H9 (cell line): ENCODE measurements at regions not wholly inside any gene's neighbourhood (a gene's known extent, or its start where the extent isn't known, plus 50 kb on each side); places are given as distances from the start of the nearest gene placed in this dataset.

Experiments
- DNase-seq: peaks from one replicate; pipeline ENCODE4 v3.0.0-alpha.2; 2017
- H2AFZ ChIP-seq: one replicate; pipeline ENCODE4 v1.6.1; 2013; ENCODE audit warnings: mild to moderate bottlenecking, low read length, control low read depth, moderate library complexity
- H2AK5ac ChIP-seq: 2 replicates; pipeline ENCODE4 v1.6.1; 2013; ENCODE audit warnings: low read length, control low read depth, mixed read lengths; ENCODE audit not compliant: insufficient read length
- H2BK120ac ChIP-seq: one replicate; pipeline ENCODE4 v1.6.1; 2013; ENCODE audit warnings: low read depth, mild to moderate bottlenecking, low read length, control low read depth, inconsistent platforms; ENCODE audit not compliant: poor library complexity, severe bottlenecking
- H2BK12ac ChIP-seq: 2 replicates; pipeline ENCODE4 v1.6.1; 2013; ENCODE audit warnings: low read length, control low read depth, mixed read lengths, low read depth; ENCODE audit not compliant: insufficient read length
- H2BK15ac ChIP-seq: 2 replicates; pipeline ENCODE4 v1.6.1; 2013; ENCODE audit warnings: low read depth, low read length, control low read depth
- H2BK20ac ChIP-seq: one replicate; pipeline ENCODE4 v1.6.1; 2013; ENCODE audit warnings: low read depth, mild to moderate bottlenecking, low read length, control low read depth, inconsistent platforms; ENCODE audit not compliant: poor library complexity, severe bottlenecking
- H2BK5ac ChIP-seq: 2 replicates; pipeline ENCODE4 v1.6.1; 2013; ENCODE audit warnings: low read length, control low read depth, mixed read lengths; ENCODE audit not compliant: insufficient read length
- H3K14ac ChIP-seq: 2 replicates; pipeline ENCODE4 v1.6.1; 2013; ENCODE audit warnings: low read length, control low read depth; ENCODE audit not compliant: insufficient read depth
- H3K18ac ChIP-seq: 2 replicates; pipeline ENCODE4 v1.6.1; 2013; ENCODE audit warnings: low read depth, mild to moderate bottlenecking, mixed read lengths, low read length, control low read depth; ENCODE audit not compliant: insufficient read length
- H3K23ac ChIP-seq: 2 replicates; pipeline ENCODE4 v1.6.1; 2013; ENCODE audit warnings: low read length, control low read depth, mixed read lengths, low read depth; ENCODE audit not compliant: insufficient read length
- H3K23me2 ChIP-seq: 2 replicates; pipeline ENCODE4 v1.6.1; 2013; ENCODE audit warnings: low read depth, mild to moderate bottlenecking, mixed read lengths, low read length, control low read depth; ENCODE audit not compliant: insufficient read length, poor library complexity, severe bottlenecking
- H3K27ac ChIP-seq: 2 replicates; pipeline ENCODE4 v1.5.1; 2013; ENCODE audit warnings: low read length, control low read depth, mixed read lengths, low read depth; ENCODE audit not compliant: insufficient read length
- H3K27me3 ChIP-seq: 2 replicates; pipeline ENCODE4 v1.6.1; 2013; ENCODE audit warnings: low read length, control low read depth, inconsistent platforms; ENCODE audit not compliant: insufficient read depth
- H3K4ac ChIP-seq: 2 replicates; pipeline ENCODE4 v1.6.1; 2013; ENCODE audit warnings: low read depth, mild to moderate bottlenecking, control low read depth, inconsistent platforms, low read length, moderate library complexity
- H3K4me1 ChIP-seq: 2 replicates; pipeline ENCODE4 v1.6.1; 2013; ENCODE audit warnings: low read length, control low read depth, inconsistent platforms; ENCODE audit not compliant: insufficient read depth
- H3K4me2 ChIP-seq: 2 replicates; pipeline ENCODE4 v1.6.1; 2013; ENCODE audit warnings: low read length, control low read depth, mixed read lengths; ENCODE audit not compliant: insufficient read length, insufficient read depth
- H3K56ac ChIP-seq: 2 replicates; pipeline ENCODE4 v1.6.1; 2013; ENCODE audit warnings: low read depth, mild to moderate bottlenecking, mixed read lengths, low read length, control low read depth; ENCODE audit not compliant: insufficient read length
- H3K79me1 ChIP-seq: 2 replicates; pipeline ENCODE4 v1.6.1; 2013; ENCODE audit warnings: low read depth, mild to moderate bottlenecking, moderate library complexity, low read length, control low read depth, inconsistent platforms; ENCODE audit not compliant: insufficient read depth, poor library complexity, severe bottlenecking
- H3K79me2 ChIP-seq: 2 replicates; pipeline ENCODE4 v1.6.1; 2013; ENCODE audit warnings: low read length, control low read depth, inconsistent platforms; ENCODE audit not compliant: insufficient read depth
- H3K9ac ChIP-seq: 2 replicates; pipeline ENCODE4 v1.6.1; 2013; ENCODE audit warnings: low read length, control low read depth, mixed read lengths; ENCODE audit not compliant: insufficient read length; ENCODE audit errors: extremely low read depth
- H3K9me3 ChIP-seq: one replicate; pipeline ENCODE4 v1.6.1; 2013; ENCODE audit warnings: low read depth, low read length, inconsistent platforms; ENCODE audit not compliant: control insufficient read depth
- H3T11ph ChIP-seq: one replicate; pipeline ENCODE4 v1.6.1; 2013; ENCODE audit warnings: mild to moderate bottlenecking, low read length, control low read depth, inconsistent platforms
- H4K20me1 ChIP-seq: one replicate; pipeline ENCODE4 v1.6.1; 2013; ENCODE audit not compliant: control insufficient read depth, insufficient read length, insufficient read depth
- H4K5ac ChIP-seq: 2 replicates; pipeline ENCODE4 v1.6.1; 2013; ENCODE audit warnings: low read depth, mild to moderate bottlenecking, mixed read lengths, low read length, control low read depth; ENCODE audit not compliant: insufficient read length
- H4K8ac ChIP-seq: replicated peaks from 2 replicates; pipeline ENCODE4 v1.6.1; 2013; ENCODE audit warnings: low read length, control low read depth, mixed read lengths, low read depth; ENCODE audit not compliant: insufficient read length
- H4K91ac ChIP-seq: 2 replicates; pipeline ENCODE4 v1.6.1; 2013; ENCODE audit warnings: low read depth, mild to moderate bottlenecking, moderate library complexity, mixed read lengths, low read length, control low read depth; ENCODE audit not compliant: insufficient read length
- H3K27ac Mint-ChIP-seq, 3 experiments: 2 replicates in 2 of 3; 3 replicates in 1 of 3; pipeline ENCODE4 v1.8.0; 2020 to 2021; ENCODE audit warnings: mixed read lengths in 3 of 3, mild to moderate bottlenecking in 1 of 3, moderate library complexity in 1 of 3
- H3K27me3 Mint-ChIP-seq: 2 replicates; pipeline ENCODE4 v1.8.0; 2021; ENCODE audit warnings: low read depth, mild to moderate bottlenecking, moderate library complexity, mixed read lengths
- H3K36me3 Mint-ChIP-seq, 3 experiments: 2 replicates in 2 of 3; 3 replicates in 1 of 3; pipeline ENCODE4 v1.8.0; 2020 to 2021; ENCODE audit warnings: low read depth in 3 of 3, mixed read lengths in 3 of 3; ENCODE audit not compliant: insufficient read depth in 1 of 3
- H3K4me1 Mint-ChIP-seq, 2 experiments: 2 replicates each; pipeline ENCODE4 v1.8.0; 2020; ENCODE audit warnings: mixed read lengths in 2 of 2
- H3K4me3 Mint-ChIP-seq, 2 experiments: 2 replicates in 1 of 2; 3 replicates in 1 of 2; pipeline ENCODE4 v1.8.0; 2020 to 2021; ENCODE audit warnings: mild to moderate bottlenecking in 2 of 2, mixed read lengths in 2 of 2, moderate library complexity in 1 of 2
- H3K9me3 Mint-ChIP-seq, 2 experiments: 2 replicates in 1 of 2; 3 replicates in 1 of 2; pipeline ENCODE4 v1.8.0; 2020; ENCODE audit warnings: mild to moderate bottlenecking in 2 of 2, mixed read lengths in 2 of 2, moderate library complexity in 1 of 2
- CTCF ChIP-seq: fragments of 200-600 bp; sonication (generic); conservative IDR thresholded peaks from 3 replicates; pipeline ENCODE4 v1.8.0; 2021; ENCODE audit warnings: antibody characterized with exemption, mild to moderate bottlenecking
- WGBS: extraction: QIAGEN DNeasy Blood & Tissue Kit; methylation state at CpG from one replicate; pipeline ENCODE4 v1.1.7; 2013; ENCODE audit warnings: missing lambda C conversion rate, low lambda C conversion rate, mixed read lengths; ENCODE audit not compliant: insufficient read length; ENCODE audit errors: extremely low coverage; 5-methylcytosine and 5-hydroxymethylcytosine counted together

DNA sequence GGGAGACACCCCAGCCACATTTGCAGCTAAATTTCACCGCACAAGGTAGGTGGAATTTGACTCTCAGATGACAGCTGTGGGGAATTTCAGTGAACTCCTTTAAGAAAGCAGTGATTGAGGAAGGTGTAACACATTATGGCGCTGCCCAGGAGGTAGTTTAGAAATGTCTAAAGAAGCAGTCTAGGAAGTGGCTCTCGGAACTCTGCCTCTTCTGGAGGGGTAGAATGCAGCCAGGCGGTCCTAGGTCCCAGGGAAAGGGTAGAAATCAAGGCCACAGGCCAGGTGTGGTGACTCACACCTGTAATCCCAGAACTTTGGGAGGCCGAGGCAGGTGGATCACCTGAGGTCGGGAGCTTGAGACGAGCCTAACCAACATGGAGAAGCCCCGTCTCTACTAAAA is 179.0 kb upstream of the HAAO start:
- Histone ChIP-seq H3K79me1 (no peaks in the 10 kb centered on the region), H2AFZ (no peak overlapping the region), H4K8ac (no peak overlapping the region), H3K4ac (no peak overlapping the region), H3K27me3 (no peaks in the 10 kb centered on the region), H3K56ac (no peak overlapping the region), H3K79me2 (no peaks in the 10 kb centered on the region), H3K14ac (no peak overlapping the region), H3K4me1 (no peaks in the 10 kb centered on the region), H4K5ac (no peak overlapping the region), H3K4me2 (no peak overlapping the region), H3K27ac (no peak overlapping the region), H2BK5ac (no peak overlapping the region), H2BK12ac (no peak overlapping the region), H3K23me2 (peaks cover 3% of the 10 kb centered on the region), H2AK5ac (no peak overlapping the region), H2BK20ac (no peak overlapping the region), H2BK120ac (no peak overlapping the region), H3T11ph (no peak overlapping the region), H3K18ac (no peak overlapping the region), H2BK15ac (no peak overlapping the region), H3K9me3 (no peaks in the 10 kb centered on the region), H3K23ac (no peak overlapping the region), H3K9ac (no peak overlapping the region), H4K20me1 (no peaks in the 10 kb centered on the region), H4K91ac (no peak overlapping the region)
- Mint-ChIP-seq H3K4me3 (no peak overlapping the region), H3K27ac (no peak overlapping the region; a peak in 1 of 7 replicates), H3K4me1 (peaks cover 14 to 17% of the 10 kb centered on the region in 2 experiments), H3K27me3 (peaks cover 2% of the 10 kb centered on the region), H3K9me3 (no peaks in the 10 kb centered on the region; a peak in 1 of 5 replicates), H3K36me3 (no peaks in the 10 kb centered on the region)
- no CpG with 5 or more reads among the region's 8 CpGs for WGBS
- TF ChIP-seq CTCF = no peak
- no peak for DNase-seq
